Kidney (tissue), 13 donors: ENCODE measurements at regions not wholly inside any gene's neighbourhood (a gene's known extent, or its start where the extent isn't known, plus 50 kb on each side); places are given as distances from the start of the nearest gene placed in this dataset.

Experiments
- DNase-seq, 5 donors: peaks; one replicate each; pipeline ENCODE4 v3.0.0-alpha.2; 2013 to 2020
- FAIRE-seq: peaks from 2 replicates; lab custom pipeline; 2012; peaks lifted over from hg19 to GRCh38; lab: Jason Lieb, UNC
- H3K27ac ChIP-seq, 2 donors: one replicate each; pipeline ENCODE4 v1.7.0; 2013; ENCODE audit warnings: low read depth in 2 of 2, low read length in 2 of 2, inconsistent platforms in 1 of 2
- H3K27me3 ChIP-seq: one replicate; pipeline ENCODE4 v1.7.1; 2013; ENCODE audit warnings: low read length, inconsistent platforms; ENCODE audit not compliant: control insufficient read depth, insufficient read depth
- H3K36me3 ChIP-seq, 3 donors: one replicate each; pipeline versions ENCODE4 v1.7.0 to v1.7.1; 2013; ENCODE audit warnings: low read length in 3 of 3, control low read depth in 1 of 3, inconsistent platforms in 1 of 3; ENCODE audit not compliant: insufficient read depth in 3 of 3, control insufficient read depth in 2 of 3
- H3K4me1 ChIP-seq, 3 donors: one replicate each; pipeline versions ENCODE4 v1.7.0 to v1.7.1; 2013; ENCODE audit warnings: low read length in 3 of 3, inconsistent platforms in 1 of 3, low read depth in 1 of 3; ENCODE audit not compliant: control insufficient read depth in 2 of 3, insufficient read depth in 2 of 3
- H3K4me3 ChIP-seq, 3 donors: one replicate each; pipeline versions ENCODE4 v1.7.0 to v1.8.1; 2013; ENCODE audit warnings: low read length in 3 of 3, control low read depth in 1 of 3, inconsistent platforms in 1 of 3
- H3K9ac ChIP-seq, 3 donors: one replicate each; pipeline versions ENCODE4 v1.7.0 to v1.7.1; 2013; ENCODE audit warnings: low read length in 3 of 3, control low read depth in 1 of 3, inconsistent platforms in 1 of 3
- H3K9me3 ChIP-seq, 3 donors: one replicate each; pipeline versions ENCODE4 v1.7.0 to v1.7.1; 2013; ENCODE audit warnings: low read length in 3 of 3, control low read depth in 1 of 3, inconsistent platforms in 1 of 3; ENCODE audit not compliant: control insufficient read depth in 2 of 3, insufficient read depth in 1 of 3
- intact Hi-C: fragments of 100-400 bp; cut with DNase I; formaldehyde crosslinking; loops from one replicate; pipeline ENCODE4 v1.11.1; 2022
- TF ChIP-seq, protein P1 (sequence below): IDR thresholded peaks from 3 replicates; pipeline ENCODE4 v1.5.1; 2012; ENCODE audit warnings: mild to moderate bottlenecking, moderate library complexity, borderline replicate concordance; ENCODE audit not compliant: insufficient read depth; ENCODE audit errors: extremely low read depth
- donor health status: control.
- donor health status: control.
- donor health status: control.
- donor health status: control.
- donor health status: control.
- donor health status: DM: yes; HTN: yes; CAD: no.
- donor health status: Normal renal cell carcinoma (clear cell type).

DNA sequence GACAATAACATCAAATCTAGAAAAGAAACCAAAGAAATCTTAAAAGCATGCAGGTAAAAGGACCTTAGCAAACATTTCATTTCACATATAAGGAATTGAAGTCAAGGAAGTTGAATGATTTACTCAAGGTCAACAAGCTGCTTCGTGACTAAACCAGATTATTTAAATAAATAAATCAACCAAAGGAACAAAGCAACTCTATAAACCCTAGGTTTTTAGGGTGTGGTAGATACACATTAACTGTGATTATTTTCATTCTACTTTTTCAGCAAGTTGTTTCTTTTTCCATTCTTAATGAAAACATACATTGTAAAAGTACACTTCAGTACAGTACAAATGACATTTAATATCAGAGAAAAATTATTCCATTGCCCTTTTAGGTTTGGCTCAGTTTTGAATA, 382.0 kb upstream of the STEAP1 start:
- Histone ChIP-seq H3K4me1 (no peaks in the 10 kb centered on the region), H3K36me3 (no peaks in the 10 kb centered on the region), H3K9me3 (no peaks in the 10 kb centered on the region), H3K4me3 (no peak overlapping the region), H3K27ac (no peak overlapping the region), H3K9ac (no peak overlapping the region), H3K27me3 (no peaks in the 10 kb centered on the region)
- peak; percentile 66 for FAIRE-seq
- TF ChIP-seq, protein P1, sequence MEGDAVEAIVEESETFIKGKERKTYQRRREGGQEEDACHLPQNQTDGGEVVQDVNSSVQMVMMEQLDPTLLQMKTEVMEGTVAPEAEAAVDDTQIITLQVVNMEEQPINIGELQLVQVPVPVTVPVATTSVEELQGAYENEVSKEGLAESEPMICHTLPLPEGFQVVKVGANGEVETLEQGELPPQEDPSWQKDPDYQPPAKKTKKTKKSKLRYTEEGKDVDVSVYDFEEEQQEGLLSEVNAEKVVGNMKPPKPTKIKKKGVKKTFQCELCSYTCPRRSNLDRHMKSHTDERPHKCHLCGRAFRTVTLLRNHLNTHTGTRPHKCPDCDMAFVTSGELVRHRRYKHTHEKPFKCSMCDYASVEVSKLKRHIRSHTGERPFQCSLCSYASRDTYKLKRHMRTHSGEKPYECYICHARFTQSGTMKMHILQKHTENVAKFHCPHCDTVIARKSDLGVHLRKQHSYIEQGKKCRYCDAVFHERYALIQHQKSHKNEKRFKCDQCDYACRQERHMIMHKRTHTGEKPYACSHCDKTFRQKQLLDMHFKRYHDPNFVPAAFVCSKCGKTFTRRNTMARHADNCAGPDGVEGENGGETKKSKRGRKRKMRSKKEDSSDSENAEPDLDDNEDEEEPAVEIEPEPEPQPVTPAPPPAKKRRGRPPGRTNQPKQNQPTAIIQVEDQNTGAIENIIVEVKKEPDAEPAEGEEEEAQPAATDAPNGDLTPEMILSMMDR: no peak
- peak in 2 of 5 donors; percentile 2 to 7 for DNase-seq
- intact Hi-C loops: no loop called here

DNA sequence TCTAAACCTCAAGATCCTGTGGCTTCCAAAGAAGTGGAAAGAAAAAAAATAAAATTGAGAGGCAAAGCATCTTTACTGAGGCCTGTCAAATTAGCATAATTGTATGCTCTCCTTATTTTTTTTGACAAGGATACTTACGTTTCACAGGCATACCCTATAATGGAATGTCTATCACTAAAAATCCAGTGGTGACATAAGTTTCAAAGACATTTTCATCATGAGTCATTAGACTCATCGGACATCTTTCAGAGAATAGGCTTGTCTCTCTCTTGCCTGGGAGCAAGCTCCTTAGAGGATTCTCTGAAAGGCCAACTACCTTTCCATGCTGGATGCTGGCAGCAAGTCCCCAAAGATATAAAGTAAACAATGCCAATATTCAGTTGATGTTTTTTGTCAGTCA, 380.7 kb upstream of the STEAP1 start:
- DNase-seq (no peak), FAIRE-seq (no peak)
- Histone ChIP-seq H3K4me3 (no peak overlapping the region), H3K27me3 (no peaks in the 10 kb centered on the region), H3K9ac (no peak overlapping the region), H3K4me1 (no peaks in the 10 kb centered on the region), H3K36me3 (no peaks in the 10 kb centered on the region), H3K27ac (no peak overlapping the region), H3K9me3 (peaks cover 0 to 2% (median 0%) of the 10 kb centered on the region in 3 donors)
- TF ChIP-seq, protein P1: no peak
- intact Hi-C loops: no loop called here

DNA sequence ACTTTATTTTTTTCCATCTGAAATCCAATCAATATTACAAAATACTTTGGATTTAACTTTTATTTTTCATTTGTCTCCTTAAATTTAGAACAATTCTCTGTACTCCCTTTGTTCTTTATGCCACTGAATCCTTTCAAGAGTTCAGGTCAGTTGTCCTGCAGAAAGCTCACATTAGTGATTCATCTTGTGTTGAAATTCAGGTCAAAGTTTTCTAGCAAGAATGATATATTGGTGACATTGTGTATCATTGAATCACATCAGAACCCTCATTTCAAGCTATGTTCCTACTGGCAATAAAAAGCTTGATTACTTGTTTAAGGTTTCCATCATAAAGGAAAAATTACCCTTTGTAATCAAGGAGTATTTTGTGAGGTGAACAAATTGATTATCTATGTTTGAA, 378.8 kb upstream of the STEAP1 start:
- no peak overlapping the region for H3K9ac ChIP-seq
- H3K4me1 ChIP-seq: no peaks in the 10 kb centered on the region
- intact Hi-C loops: no loop called here
- H3K4me3 ChIP-seq: no peak overlapping the region
- no peaks in the 10 kb centered on the region for H3K27me3 ChIP-seq
- TF ChIP-seq, protein P1: no peak
- peaks cover 0 to 2% (median 0%) of the 10 kb centered on the region in 3 donors for H3K9me3 ChIP-seq
- FAIRE-seq: no peak
- no peak overlapping the region for H3K27ac ChIP-seq
- H3K36me3 ChIP-seq: no peaks in the 10 kb centered on the region
- no peak for DNase-seq

DNA sequence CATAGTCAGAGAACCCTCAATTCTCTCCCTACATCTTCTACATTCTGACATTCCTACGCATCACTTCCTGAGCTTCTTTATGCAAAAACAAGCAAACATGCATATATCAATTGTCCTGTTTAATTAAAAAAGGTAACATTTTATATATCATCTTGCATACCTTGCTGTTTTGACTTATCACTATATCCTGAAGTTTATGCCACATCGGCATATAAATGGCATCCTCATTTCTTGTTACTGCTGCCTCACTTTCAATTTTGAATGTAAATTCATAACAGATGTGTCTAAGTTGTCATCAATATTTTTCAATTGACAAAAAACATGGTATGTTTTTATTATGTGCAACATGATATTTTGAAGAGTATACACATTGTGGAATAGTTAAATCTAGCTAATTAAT, 377.3 kb upstream of the STEAP1 start:
- Histone ChIP-seq H3K4me3 (no peak overlapping the region), H3K4me1 (peaks cover 0 to 3% (median 0%) of the 10 kb centered on the region in 3 donors), H3K27ac (no peak overlapping the region), H3K9me3 (peaks cover 0 to 2% (median 0%) of the 10 kb centered on the region in 3 donors), H3K27me3 (no peaks in the 10 kb centered on the region), H3K9ac (no peak overlapping the region), H3K36me3 (no peaks in the 10 kb centered on the region)
- no peak for DNase-seq
- no peak for FAIRE-seq
- intact Hi-C loops: no loop called here
- TF ChIP-seq, protein P1: no peak
